ENCODE measurements at regions not wholly inside any gene's neighbourhood (a gene's known extent, or its start where the extent isn't known, plus 50 kb on each side); places are given as distances from the start of the nearest gene placed in this dataset.

- no peaks in the 10 kb centered on the region for H4K20me1 ChIP-seq (ENCODE audit: insufficient read depth)
- H3K27ac ChIP-seq, result no peak overlapping the region
- TF ChIP-seq CTCF (conservative IDR thresholded peaks at IDR 0.05) (no peak), EZH2 (IDR thresholded peaks at IDR 0.05; ENCODE audit: low read depth) (no peak)
- no peaks in the 10 kb centered on the region for H3K9me3 ChIP-seq (ENCODE audit: insufficient read depth, low read depth)
- no peaks in the 10 kb centered on the region for H3K9me2 ChIP-seq (ENCODE audit: insufficient read depth)
- H3K4me1 ChIP-seq (replicated peaks; ENCODE audit: insufficient read depth), result no peaks in the 10 kb centered on the region
- no peak overlapping the region for H3K4me3 ChIP-seq
- no peaks in the 10 kb centered on the region for H3K27me3 ChIP-seq (ENCODE audit: insufficient read depth, low read depth)
- POLR2A ChIA-PET (ENCODE audit: unreplicated experiment), result no interaction called here
- no peaks in the 10 kb centered on the region for H3K79me2 ChIP-seq (ENCODE audit: low read depth)
- intact Hi-C loops (cut with micrococcal nuclease; ENCODE audit: unreplicated experiment), result no loop called here
- H2AFZ ChIP-seq, result no peak overlapping the region
- no TSS peak for BruUV-seq (replicated peaks)
- CTCF ChIA-PET, result no interaction called here
- H3K36me3 ChIP-seq (ENCODE audit: low read depth), result no peaks in the 10 kb centered on the region
- H3K4me2 ChIP-seq, result no peak overlapping the region
- no peaks in the 10 kb centered on the region for H3F3A ChIP-seq (ENCODE audit: insufficient read depth, low read depth)
- no peak for DNase-seq
These were observed 101.8 kb downstream of the SLITRK2 start for GRCh38 chrX:145919400-145919799.

GRCh38 chrX:145923376-145923775 is 105.7 kb downstream of the SLITRK2 start:
- ChIA-PET POLR2A (ENCODE audit: unreplicated experiment) (no interaction called here), CTCF (no interaction called here)
- no peaks in the 10 kb centered on the region for H3F3A ChIP-seq (ENCODE audit: insufficient read depth, low read depth)
- no peak overlapping the region for H2AFZ ChIP-seq
- no peak overlapping the region for H3K4me2 ChIP-seq
- H4K20me1 ChIP-seq (ENCODE audit: insufficient read depth), result no peaks in the 10 kb centered on the region
- H3K4me1 ChIP-seq (replicated peaks; ENCODE audit: insufficient read depth), result no peaks in the 10 kb centered on the region
- H3K9me2 ChIP-seq (ENCODE audit: insufficient read depth), result no peaks in the 10 kb centered on the region
- DNase-seq, result no peak
- no peak for TF ChIP-seq EZH2 (IDR thresholded peaks at IDR 0.05; ENCODE audit: low read depth)
- TF ChIP-seq CTCF (conservative IDR thresholded peaks at IDR 0.05), result no peak
- H3K4me3 ChIP-seq, result no peak overlapping the region
- no peaks in the 10 kb centered on the region for H3K79me2 ChIP-seq (ENCODE audit: low read depth)
- BruUV-seq (replicated peaks), result no TSS peak
- no peaks in the 10 kb centered on the region for H3K27me3 ChIP-seq (ENCODE audit: insufficient read depth, low read depth)
- no peak overlapping the region for H3K27ac ChIP-seq
- H3K36me3 ChIP-seq (ENCODE audit: low read depth), result no peaks in the 10 kb centered on the region
- no peaks in the 10 kb centered on the region for H3K9me3 ChIP-seq (ENCODE audit: insufficient read depth, low read depth)
- intact Hi-C loops (cut with micrococcal nuclease; ENCODE audit: unreplicated experiment), result no loop called here

- H3K27ac ChIP-seq, result no peak overlapping the region
- BruUV-seq (replicated peaks), result no TSS peak
- no peaks in the 10 kb centered on the region for H3K9me2 ChIP-seq (ENCODE audit: insufficient read depth)
- no peaks in the 10 kb centered on the region for H3F3A ChIP-seq (ENCODE audit: insufficient read depth, low read depth)
- no peak overlapping the region for H3K4me3 ChIP-seq
- DNase-seq, result no peak
- no peaks in the 10 kb centered on the region for H3K79me2 ChIP-seq (ENCODE audit: low read depth)
- H3K27me3 ChIP-seq (ENCODE audit: insufficient read depth, low read depth), result no peaks in the 10 kb centered on the region
- no peaks in the 10 kb centered on the region for H3K36me3 ChIP-seq (ENCODE audit: low read depth)
- no peaks in the 10 kb centered on the region for H3K4me1 ChIP-seq (replicated peaks; ENCODE audit: insufficient read depth)
- H4K20me1 ChIP-seq (ENCODE audit: insufficient read depth), result no peaks in the 10 kb centered on the region
- POLR2A ChIA-PET (ENCODE audit: unreplicated experiment), result no interaction called here
- H3K9me3 ChIP-seq (ENCODE audit: insufficient read depth, low read depth), result no peaks in the 10 kb centered on the region
- H2AFZ ChIP-seq, result no peak overlapping the region
- intact Hi-C loops (cut with micrococcal nuclease; ENCODE audit: unreplicated experiment), result no loop called here
- TF ChIP-seq CTCF (conservative IDR thresholded peaks at IDR 0.05) (no peak), EZH2 (IDR thresholded peaks at IDR 0.05; ENCODE audit: low read depth) (no peak)
- CTCF ChIA-PET, result no interaction called here
- H3K4me2 ChIP-seq, result no peak overlapping the region
These were observed 119.1 kb downstream of the SLITRK2 start for GRCh38 chrX:145936769-145937168.

All from PC-9 (cell line).